SK-N-SH (cell line): ENCODE measurements at regions not wholly inside any gene's neighbourhood (a gene's known extent, or its start where the extent isn't known, plus 50 kb on each side); places are given as distances from the start of the nearest gene placed in this dataset.

ENCODE experiments used
- CTCF ChIA-PET: fragments of 300-600, 350-600 bp; formaldehyde crosslinking; extraction: SDS; loops from one replicate; lab custom pipeline; 2021; lab: Yijun Ruan, JAX
- POLR2A ChIA-PET: fragments of 350-600 bp; sonication (Branson Sonifier 250); formaldehyde crosslinking; extraction: SDS; loops from one replicate; lab custom pipeline; 2020; ENCODE audit warnings: antibody characterized with exemption, inconsistent platforms; lab: Yijun Ruan, JAX
- DNase-seq: peaks from one replicate; pipeline ENCODE4 v3.0.0; 2012
- H2AFZ ChIP-seq: fragments of 200-600 bp; sonication (generic); 2 replicates; pipeline ENCODE4 v1.8.1; 2016; ENCODE audit warnings: antibody characterized with exemption, mild to moderate bottlenecking, low read depth
- H3F3A ChIP-seq: fragments of 200-600 bp; sonication (generic); replicated peaks from 2 replicates; pipeline ENCODE3; 2016; ENCODE audit warnings: antibody characterized with exemption, mild to moderate bottlenecking; ENCODE audit not compliant: insufficient read depth
- H3K27ac ChIP-seq, 2 experiments: fragments of 200-500 bp in 1 of 2; fragments of 200-600 bp in 1 of 2; sonication (Bioruptor generic) in 1 of 2; sonication (generic), shearing (Covaris generic) in 1 of 2; 2 replicates each; pipeline versions ENCODE4 v1.5.1 to v1.6.1; 2014 to 2016; ENCODE audit warnings: low read depth in 2 of 2, inconsistent platforms in 1 of 2, low read length in 1 of 2, mild to moderate bottlenecking in 1 of 2, mixed read lengths in 1 of 2
- H3K27me3 ChIP-seq: fragments of 200-600 bp; sonication (generic), shearing (Covaris generic); 2 replicates; pipeline ENCODE4 v1.6.1; 2016; ENCODE audit warnings: mixed run types; ENCODE audit not compliant: insufficient read depth
- H3K36me3 ChIP-seq, 2 experiments: fragments of 200-500 bp in 1 of 2; fragments of 200-600 bp in 1 of 2; sonication (Bioruptor generic) in 1 of 2; sonication (generic) in 1 of 2; replicated peaks in 1 of 2; 2 replicates each; pipeline versions ENCODE3 to v1.5.1; 2014 to 2016; ENCODE audit warnings: low read length in 1 of 2, mild to moderate bottlenecking in 1 of 2; ENCODE audit not compliant: insufficient read depth in 2 of 2, control insufficient read depth in 1 of 2
- H3K4me1 ChIP-seq, 2 experiments: fragments of 200-500 bp in 1 of 2; fragments of 200-600 bp in 1 of 2; sonication (Bioruptor generic) in 1 of 2; sonication (generic), shearing (Covaris generic) in 1 of 2; 2 replicates each; pipeline versions ENCODE4 v1.5.1 to v1.6.1; 2014 to 2016; ENCODE audit warnings: low read depth in 1 of 2, low read length in 1 of 2, mixed run types in 1 of 2; ENCODE audit not compliant: insufficient read depth in 2 of 2, control insufficient read depth in 1 of 2
- H3K4me2 ChIP-seq: fragments of 200-600 bp; sonication (generic), shearing (Covaris generic); 2 replicates; pipeline ENCODE4 v1.6.1; 2017; ENCODE audit warnings: mixed run types
- H3K4me3 ChIP-seq, 2 experiments: fragments of 200-500 bp in 1 of 2; fragments of 200-600 bp in 1 of 2; sonication (Bioruptor generic) in 1 of 2; sonication (generic), shearing (Covaris generic) in 1 of 2; 2 replicates each; pipeline versions ENCODE4 v1.5.1 to v1.8.1; 2014 to 2016; ENCODE audit warnings: low read depth in 2 of 2, inconsistent platforms in 1 of 2, low read length in 1 of 2, mild to moderate bottlenecking in 1 of 2, mixed read lengths in 1 of 2, moderate library complexity in 1 of 2
- H3K79me2 ChIP-seq: fragments of 200-600 bp; sonication (generic); 2 replicates; pipeline ENCODE4 v1.8.1; 2017; ENCODE audit warnings: mild to moderate bottlenecking; ENCODE audit not compliant: insufficient read depth
- H3K9ac ChIP-seq: fragments of 200-600 bp; sonication (generic); 2 replicates; pipeline ENCODE4 v1.6.1; 2017; ENCODE audit warnings: mixed run types
- H3K9me2 ChIP-seq: fragments of 200-600 bp; sonication (generic); 2 replicates; pipeline ENCODE4 v1.6.1; 2017; ENCODE audit warnings: mixed run types
- H3K9me3 ChIP-seq: fragments of 200-600 bp; sonication (generic); 2 replicates; pipeline ENCODE4 v1.6.1; 2017; ENCODE audit warnings: mixed run types, mild to moderate bottlenecking, moderate library complexity
- H4K20me1 ChIP-seq: fragments of 200-600 bp; sonication (generic); 2 replicates; pipeline ENCODE4 v1.6.1; 2017; ENCODE audit warnings: mild to moderate bottlenecking, mixed run types; ENCODE audit not compliant: insufficient read depth
- CHD2 ChIP-seq: fragments of 150-350 bp; IDR thresholded peaks from 2 replicates; pipeline ENCODE4 v1.6.1; 2018; ENCODE audit warnings: low read length; ENCODE audit not compliant: partially characterized antibody
- FOXM1 ChIP-seq: IDR thresholded peaks from 2 replicates; pipeline ENCODE4 v1.4.0; 2012; ENCODE audit warnings: low read depth, mild to moderate bottlenecking
- JUND ChIP-seq: IDR thresholded peaks from 2 replicates; pipeline ENCODE4 v1.4.0; 2012
- MXI1 ChIP-seq: IDR thresholded peaks from 2 replicates; pipeline ENCODE4 v1.6.1; 2012; ENCODE audit warnings: mild to moderate bottlenecking, low read depth, low read length, improper control_type of control experiment
- RCOR1 ChIP-seq: fragments of 150-350 bp; IDR thresholded peaks from 2 replicates; pipeline ENCODE4 v1.6.1; 2017; ENCODE audit warnings: antibody characterized with exemption, low read length
- RFX5 ChIP-seq: IDR thresholded peaks from 2 replicates; pipeline ENCODE4 v1.6.1; 2012; ENCODE audit warnings: mild to moderate bottlenecking, improper control_type of control experiment, low read length
- RXRA ChIP-seq: IDR thresholded peaks from 2 replicates; pipeline ENCODE4 v1.4.0; 2012; ENCODE audit warnings: low read depth, mild to moderate bottlenecking, borderline replicate concordance
- SIN3A ChIP-seq: IDR thresholded peaks from 2 replicates; pipeline ENCODE4 v1.6.1; 2012; ENCODE audit warnings: low read depth, mild to moderate bottlenecking, low read length, moderate library complexity, borderline replicate concordance
- WGBS: methylation state at CpG from one replicate; pipeline ENCODE4 v1.1.6; 2017; ENCODE audit warnings: low lambda C conversion rate; 5-methylcytosine and 5-hydroxymethylcytosine counted together
- TF ChIP-seq, protein P1 (sequence below): IDR thresholded peaks from 2 replicates; pipeline ENCODE4 v1.4.0; 2012; ENCODE audit warnings: low read depth
- TF ChIP-seq, protein P2 (sequence below): IDR thresholded peaks from 2 replicates; pipeline ENCODE4 v1.6.1; 2012; ENCODE audit warnings: mild to moderate bottlenecking, low read depth, low read length, moderate library complexity
- TF ChIP-seq, protein P3 (sequence below): fragments of 150-350 bp; IDR thresholded peaks from 2 replicates; pipeline ENCODE4 v1.6.1; 2016; ENCODE audit warnings: mild to moderate bottlenecking, low read depth, low read length
- TF ChIP-seq, protein P4 (sequence below): fragments of 200-600 bp; sonication (generic); IDR thresholded peaks from 2 replicates; pipeline ENCODE4 v1.6.1; 2017; ENCODE audit warnings: antibody characterized with exemption, mild to moderate bottlenecking, moderate library complexity
- TF ChIP-seq, protein P5 (sequence below): fragments of 150-350 bp; IDR thresholded peaks from 2 replicates; pipeline ENCODE4 v1.6.1; 2017; ENCODE audit warnings: antibody characterized with exemption, low read length, low read depth, borderline replicate concordance
- TF ChIP-seq, protein P6 (sequence below): IDR thresholded peaks from 2 replicates; pipeline ENCODE4; 2012

DNA sequence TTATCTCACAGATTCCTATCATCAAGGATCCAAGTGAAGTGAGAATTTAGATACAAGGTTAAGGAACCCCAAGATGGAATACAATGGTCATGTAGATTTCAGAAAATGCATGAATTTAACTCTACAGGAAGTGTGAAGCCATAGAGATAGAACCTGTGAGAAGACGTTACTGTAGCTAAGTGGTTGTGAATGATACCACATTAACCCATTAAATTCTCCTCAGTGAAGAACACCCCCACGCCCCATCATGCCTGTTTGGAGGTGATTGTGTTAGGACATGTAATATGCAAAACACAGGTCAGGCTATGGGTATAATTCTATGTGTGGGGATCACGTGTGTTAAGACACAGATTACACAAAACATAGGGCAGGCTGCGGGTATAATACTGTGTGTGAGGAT is 1166.7 kb downstream of the EFNB2 start:
- H3K27me3 ChIP-seq: no peaks in the 10 kb centered on the region
- WGBS: 59% methylated on average over 4 of the region's 4 CpGs

More for the DNA sequence above, 1166.7 kb downstream of the EFNB2 start:
- ChIA-PET POLR2A (no interaction called here), CTCF (no interaction called here)
- Histone ChIP-seq H3F3A (no peaks in the 10 kb centered on the region), H4K20me1 (no peaks in the 10 kb centered on the region), H3K9me2 (no peaks in the 10 kb centered on the region; the same call in 1 of the 2 replicates), H3K79me2 (no peaks in the 10 kb centered on the region), H3K4me1 (no peaks in the 10 kb centered on the region; a peak in 2 of 4 replicates), H3K9me3 (no peaks in the 10 kb centered on the region; the same call in 1 of the 2 replicates), H3K9ac (no peak overlapping the region), H3K27ac (no peak overlapping the region), H2AFZ (no peak overlapping the region), H3K4me2 (no peak overlapping the region), H3K4me3 (no peak overlapping the region), H3K36me3 (no peaks in the 10 kb centered on the region)
- no peak for TF ChIP-seq CHD2
- TF ChIP-seq, protein P1, sequence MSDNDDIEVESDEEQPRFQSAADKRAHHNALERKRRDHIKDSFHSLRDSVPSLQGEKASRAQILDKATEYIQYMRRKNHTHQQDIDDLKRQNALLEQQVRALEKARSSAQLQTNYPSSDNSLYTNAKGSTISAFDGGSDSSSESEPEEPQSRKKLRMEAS: no peak
- TF ChIP-seq, protein P2, sequence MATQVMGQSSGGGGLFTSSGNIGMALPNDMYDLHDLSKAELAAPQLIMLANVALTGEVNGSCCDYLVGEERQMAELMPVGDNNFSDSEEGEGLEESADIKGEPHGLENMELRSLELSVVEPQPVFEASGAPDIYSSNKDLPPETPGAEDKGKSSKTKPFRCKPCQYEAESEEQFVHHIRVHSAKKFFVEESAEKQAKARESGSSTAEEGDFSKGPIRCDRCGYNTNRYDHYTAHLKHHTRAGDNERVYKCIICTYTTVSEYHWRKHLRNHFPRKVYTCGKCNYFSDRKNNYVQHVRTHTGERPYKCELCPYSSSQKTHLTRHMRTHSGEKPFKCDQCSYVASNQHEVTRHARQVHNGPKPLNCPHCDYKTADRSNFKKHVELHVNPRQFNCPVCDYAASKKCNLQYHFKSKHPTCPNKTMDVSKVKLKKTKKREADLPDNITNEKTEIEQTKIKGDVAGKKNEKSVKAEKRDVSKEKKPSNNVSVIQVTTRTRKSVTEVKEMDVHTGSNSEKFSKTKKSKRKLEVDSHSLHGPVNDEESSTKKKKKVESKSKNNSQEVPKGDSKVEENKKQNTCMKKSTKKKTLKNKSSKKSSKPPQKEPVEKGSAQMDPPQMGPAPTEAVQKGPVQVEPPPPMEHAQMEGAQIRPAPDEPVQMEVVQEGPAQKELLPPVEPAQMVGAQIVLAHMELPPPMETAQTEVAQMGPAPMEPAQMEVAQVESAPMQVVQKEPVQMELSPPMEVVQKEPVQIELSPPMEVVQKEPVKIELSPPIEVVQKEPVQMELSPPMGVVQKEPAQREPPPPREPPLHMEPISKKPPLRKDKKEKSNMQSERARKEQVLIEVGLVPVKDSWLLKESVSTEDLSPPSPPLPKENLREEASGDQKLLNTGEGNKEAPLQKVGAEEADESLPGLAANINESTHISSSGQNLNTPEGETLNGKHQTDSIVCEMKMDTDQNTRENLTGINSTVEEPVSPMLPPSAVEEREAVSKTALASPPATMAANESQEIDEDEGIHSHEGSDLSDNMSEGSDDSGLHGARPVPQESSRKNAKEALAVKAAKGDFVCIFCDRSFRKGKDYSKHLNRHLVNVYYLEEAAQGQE: no peak
- TF ChIP-seq MXI1: no peak
- no peak for TF ChIP-seq FOXM1
- TF ChIP-seq, protein P3, sequence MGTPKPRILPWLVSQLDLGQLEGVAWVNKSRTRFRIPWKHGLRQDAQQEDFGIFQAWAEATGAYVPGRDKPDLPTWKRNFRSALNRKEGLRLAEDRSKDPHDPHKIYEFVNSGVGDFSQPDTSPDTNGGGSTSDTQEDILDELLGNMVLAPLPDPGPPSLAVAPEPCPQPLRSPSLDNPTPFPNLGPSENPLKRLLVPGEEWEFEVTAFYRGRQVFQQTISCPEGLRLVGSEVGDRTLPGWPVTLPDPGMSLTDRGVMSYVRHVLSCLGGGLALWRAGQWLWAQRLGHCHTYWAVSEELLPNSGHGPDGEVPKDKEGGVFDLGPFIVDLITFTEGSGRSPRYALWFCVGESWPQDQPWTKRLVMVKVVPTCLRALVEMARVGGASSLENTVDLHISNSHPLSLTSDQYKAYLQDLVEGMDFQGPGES: no peak
- no peak for TF ChIP-seq RCOR1
- TF ChIP-seq, protein P4, sequence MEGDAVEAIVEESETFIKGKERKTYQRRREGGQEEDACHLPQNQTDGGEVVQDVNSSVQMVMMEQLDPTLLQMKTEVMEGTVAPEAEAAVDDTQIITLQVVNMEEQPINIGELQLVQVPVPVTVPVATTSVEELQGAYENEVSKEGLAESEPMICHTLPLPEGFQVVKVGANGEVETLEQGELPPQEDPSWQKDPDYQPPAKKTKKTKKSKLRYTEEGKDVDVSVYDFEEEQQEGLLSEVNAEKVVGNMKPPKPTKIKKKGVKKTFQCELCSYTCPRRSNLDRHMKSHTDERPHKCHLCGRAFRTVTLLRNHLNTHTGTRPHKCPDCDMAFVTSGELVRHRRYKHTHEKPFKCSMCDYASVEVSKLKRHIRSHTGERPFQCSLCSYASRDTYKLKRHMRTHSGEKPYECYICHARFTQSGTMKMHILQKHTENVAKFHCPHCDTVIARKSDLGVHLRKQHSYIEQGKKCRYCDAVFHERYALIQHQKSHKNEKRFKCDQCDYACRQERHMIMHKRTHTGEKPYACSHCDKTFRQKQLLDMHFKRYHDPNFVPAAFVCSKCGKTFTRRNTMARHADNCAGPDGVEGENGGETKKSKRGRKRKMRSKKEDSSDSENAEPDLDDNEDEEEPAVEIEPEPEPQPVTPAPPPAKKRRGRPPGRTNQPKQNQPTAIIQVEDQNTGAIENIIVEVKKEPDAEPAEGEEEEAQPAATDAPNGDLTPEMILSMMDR: no peak
- TF ChIP-seq RXRA: no peak
- TF ChIP-seq, protein P5, sequence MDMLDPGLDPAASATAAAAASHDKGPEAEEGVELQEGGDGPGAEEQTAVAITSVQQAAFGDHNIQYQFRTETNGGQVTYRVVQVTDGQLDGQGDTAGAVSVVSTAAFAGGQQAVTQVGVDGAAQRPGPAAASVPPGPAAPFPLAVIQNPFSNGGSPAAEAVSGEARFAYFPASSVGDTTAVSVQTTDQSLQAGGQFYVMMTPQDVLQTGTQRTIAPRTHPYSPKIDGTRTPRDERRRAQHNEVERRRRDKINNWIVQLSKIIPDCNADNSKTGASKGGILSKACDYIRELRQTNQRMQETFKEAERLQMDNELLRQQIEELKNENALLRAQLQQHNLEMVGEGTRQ: no peak
- TF ChIP-seq RFX5: no peak
- TF ChIP-seq, protein P6, sequence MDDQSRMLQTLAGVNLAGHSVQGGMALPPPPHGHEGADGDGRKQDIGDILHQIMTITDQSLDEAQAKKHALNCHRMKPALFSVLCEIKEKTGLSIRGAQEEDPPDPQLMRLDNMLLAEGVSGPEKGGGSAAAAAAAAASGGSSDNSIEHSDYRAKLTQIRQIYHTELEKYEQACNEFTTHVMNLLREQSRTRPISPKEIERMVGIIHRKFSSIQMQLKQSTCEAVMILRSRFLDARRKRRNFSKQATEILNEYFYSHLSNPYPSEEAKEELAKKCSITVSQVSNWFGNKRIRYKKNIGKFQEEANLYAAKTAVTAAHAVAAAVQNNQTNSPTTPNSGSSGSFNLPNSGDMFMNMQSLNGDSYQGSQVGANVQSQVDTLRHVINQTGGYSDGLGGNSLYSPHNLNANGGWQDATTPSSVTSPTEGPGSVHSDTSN: no peak
- TF ChIP-seq JUND: no peak
- TF ChIP-seq SIN3A: no peak
- DNase-seq: no peak
